Heart left ventricle (tissue), 13 donors: ENCODE measurements at regions not wholly inside any gene's neighbourhood (a gene's known extent, or its start where the extent isn't known, plus 50 kb on each side); places are given as distances from the start of the nearest gene placed in this dataset.

Experiments
- CTCF ChIP-seq, 12 donors: fragments of 200-600 bp; sonication (generic) in 4 of 12; IDR thresholded peaks; one replicate each; pipeline versions ENCODE4 v1.5.0 to v1.8.0; 2018 to 2022; ENCODE audit warnings: antibody characterized with exemption in 12 of 12, mild to moderate bottlenecking in 5 of 12
- POLR2A ChIP-seq, 2 donors: fragments of 450-650 bp; IDR thresholded peaks; one replicate each; pipeline ENCODE4 v1.6.1; 2017; ENCODE audit warnings: antibody characterized with exemption in 2 of 2, mild to moderate bottlenecking in 2 of 2, moderate library complexity in 2 of 2
- donor health status: ischemic (EF 13 %, LVEDD 7.1; RV severe dilation, severe dysfunction).
- donor health status: DM: no; HTN: yes; CAD: no.
- donor health status: DM: no; HTN: no; CAD: no.
- donor health status: ischemic (EF 25% LVEDD 6.9; RV normal size, moderate dysfunction).
- donor health status: ischemic (EF 25% LVEDD 5.7; RV mildly dilated, moderate dysfunction).
- donor health status: ischemic (EF 35%, LVEDD 5.7; RV mildly dilated, moderate dysfunction).
- donor health status: nonischemic (EF 11% LVEDD 7.7; RV severe dilation, severe dysfunction).
- donor health status: DM: yes; HTN: yes; CAD: no.
- donor health status: PGD.
- donor health status: ischemic (EF 29% LVEDD 5.4; RV normal size, mild dysfunction).
- donor health status: nonischemic (EF 23%, LVEDD 6.1; RV moderate dilation, normal function).

GRCh38 chr9:82127465-82127864 lies 138.9 kb downstream of the SPATA31D1 start:
- TF ChIP-seq CTCF (IDR thresholded peaks at IDR 0.05) (no peak), POLR2A (IDR thresholded peaks at IDR 0.05) (no peak)
